Loucy (cell line): ENCODE measurements at regions not wholly inside any gene's neighbourhood (a gene's known extent, or its start where the extent isn't known, plus 50 kb on each side); places are given as distances from the start of the nearest gene placed in this dataset.

Experiments used
- CTCF ChIP-seq: fragments of 200-600 bp; sonication (generic); conservative IDR thresholded peaks from 2 replicates; pipeline ENCODE4 v1.5.1; 2014; ENCODE audit warnings: mild to moderate bottlenecking, antibody characterized with exemption, low read length
- EZH2phosphoT487 ChIP-seq: fragments of 200-600 bp; IDR thresholded peaks from 2 replicates; pipeline ENCODE4 v1.6.1; 2018; ENCODE audit warnings: antibody characterized with exemption, mild to moderate bottlenecking, moderate library complexity, borderline replicate concordance

GRCh38 chr2:37469126-37469525, 124.7 kb downstream of the QPCT start:
- TF ChIP-seq CTCF (no peak), EZH2phosphoT487 (no peak)
